DND-41 (cell line): ENCODE measurements at regions not wholly inside any gene's neighbourhood (a gene's known extent, or its start where the extent isn't known, plus 50 kb on each side); places are given as distances from the start of the nearest gene placed in this dataset.

Source experiments
- ATAC-seq: fragments of 200-7000 bp; cut with Tn5 transposase; 3 replicates; pipeline ENCODE4 v1.9.1; 2021; ENCODE audit warnings: low read depth; ENCODE audit not compliant: insufficient read depth
- DNase-seq: peaks from one replicate; pipeline ENCODE4 v3.0.0-alpha.2; 2020
- H2AFZ ChIP-seq: 2 replicates; pipeline ENCODE4 v1.6.0; 2012; ENCODE audit warnings: low read depth, low read length
- H3K27ac ChIP-seq: 2 replicates; pipeline ENCODE4 v1.5.1; 2012; ENCODE audit warnings: low read length, inconsistent platforms
- H3K27me3 ChIP-seq: fragments of 200-600 bp; sonication (generic); 2 replicates; pipeline ENCODE4 v1.6.0; 2012; ENCODE audit warnings: low read length, mild to moderate bottlenecking, inconsistent platforms; ENCODE audit not compliant: insufficient read depth, poor library complexity
- H3K36me3 ChIP-seq: 2 replicates; pipeline ENCODE4 v1.5.1; 2012; ENCODE audit warnings: low read length, inconsistent platforms; ENCODE audit not compliant: insufficient read depth
- H3K4me1 ChIP-seq: 2 replicates; pipeline ENCODE4 v1.5.1; 2012; ENCODE audit warnings: mild to moderate bottlenecking, low read length; ENCODE audit not compliant: insufficient read depth
- H3K4me2 ChIP-seq: 2 replicates; pipeline ENCODE4 v1.6.0; 2012; ENCODE audit warnings: mild to moderate bottlenecking, moderate library complexity, low read length, inconsistent platforms; ENCODE audit not compliant: insufficient read depth
- H3K4me3 ChIP-seq, 2 experiments: fragments of 200-600 bp in 1 of 2; shearing (Covaris generic) in 1 of 2; 2 replicates each; pipeline ENCODE4 v1.5.1; 2012 to 2016; ENCODE audit warnings: inconsistent platforms in 2 of 2, low read length in 2 of 2, mild to moderate bottlenecking in 2 of 2, low read depth in 1 of 2, moderate library complexity in 1 of 2
- H3K79me2 ChIP-seq: 2 replicates; pipeline ENCODE4 v1.6.0; 2012; ENCODE audit warnings: low read length, inconsistent platforms; ENCODE audit not compliant: insufficient read depth
- H3K9ac ChIP-seq: 2 replicates; pipeline ENCODE4 v1.6.0; 2012; ENCODE audit warnings: low read depth, mild to moderate bottlenecking, inconsistent platforms, low read length, moderate library complexity
- H3K9me3 ChIP-seq: 2 replicates; pipeline ENCODE4 v1.5.1; 2012; ENCODE audit warnings: low read length, moderate library complexity, mild to moderate bottlenecking, inconsistent platforms; ENCODE audit not compliant: insufficient read depth, severe bottlenecking
- H4K20me1 ChIP-seq: 2 replicates; pipeline ENCODE4 v1.6.0; 2012; ENCODE audit warnings: low read length; ENCODE audit not compliant: insufficient read depth
- EZH2 ChIP-seq: IDR thresholded peaks from 3 replicates; pipeline ENCODE4 v1.6.1; 2012; ENCODE audit warnings: borderline replicate concordance, low read depth, mild to moderate bottlenecking, moderate library complexity, low read length, inconsistent platforms; ENCODE audit not compliant: severe bottlenecking
- TF ChIP-seq, protein P1 (sequence below): IDR thresholded peaks from 2 replicates; pipeline ENCODE4 v1.5.1; 2012; ENCODE audit warnings: borderline replicate concordance, low read length, moderate library complexity, mild to moderate bottlenecking; ENCODE audit not compliant: poor library complexity, severe bottlenecking; ENCODE audit errors: extremely low read depth

DNA sequence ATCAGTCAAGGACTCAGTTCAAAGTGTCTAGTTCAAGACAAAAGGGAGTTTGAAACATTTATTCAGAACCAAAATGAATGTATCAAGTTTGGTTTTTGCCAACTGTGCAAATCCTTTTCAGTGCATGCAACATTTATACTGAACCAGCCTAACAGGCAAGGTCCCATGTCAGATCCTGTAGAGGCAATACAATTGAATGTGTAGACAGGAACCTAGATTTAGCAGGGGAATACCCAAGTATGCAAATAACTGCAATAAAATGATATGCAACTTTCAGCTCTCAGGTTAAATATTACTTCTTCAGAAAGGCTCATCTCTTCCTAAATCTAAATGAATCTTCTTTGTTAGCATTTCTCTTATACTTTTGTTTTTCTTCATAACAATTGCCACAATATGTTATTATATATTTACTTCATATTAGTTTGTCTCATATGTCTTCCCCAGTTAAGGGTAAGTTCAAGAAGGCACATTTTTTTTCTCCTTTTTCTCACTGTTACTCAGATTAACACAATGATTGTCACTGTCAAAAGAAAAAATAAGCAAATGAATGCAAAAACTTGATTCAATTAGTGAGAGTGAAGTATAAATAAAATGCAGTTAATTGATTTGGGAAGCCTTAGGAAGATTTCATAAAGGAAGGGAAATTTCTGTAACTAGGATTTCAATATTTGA lies 163.9 kb upstream of the RASA1 start:
- Histone ChIP-seq H2AFZ (no peak overlapping the region), H3K36me3 (no peaks in the 10 kb centered on the region), H3K79me2 (no peaks in the 10 kb centered on the region), H3K27ac (no peak overlapping the region), H3K9me3 (no peaks in the 10 kb centered on the region), H3K27me3 (no peaks in the 10 kb centered on the region), H3K9ac (no peak overlapping the region), H3K4me3 (no peak overlapping the region), H3K4me2 (no peak overlapping the region), H4K20me1 (no peaks in the 10 kb centered on the region), H3K4me1 (no peaks in the 10 kb centered on the region)
- DNase-seq = no peak
- TF ChIP-seq, protein P1, sequence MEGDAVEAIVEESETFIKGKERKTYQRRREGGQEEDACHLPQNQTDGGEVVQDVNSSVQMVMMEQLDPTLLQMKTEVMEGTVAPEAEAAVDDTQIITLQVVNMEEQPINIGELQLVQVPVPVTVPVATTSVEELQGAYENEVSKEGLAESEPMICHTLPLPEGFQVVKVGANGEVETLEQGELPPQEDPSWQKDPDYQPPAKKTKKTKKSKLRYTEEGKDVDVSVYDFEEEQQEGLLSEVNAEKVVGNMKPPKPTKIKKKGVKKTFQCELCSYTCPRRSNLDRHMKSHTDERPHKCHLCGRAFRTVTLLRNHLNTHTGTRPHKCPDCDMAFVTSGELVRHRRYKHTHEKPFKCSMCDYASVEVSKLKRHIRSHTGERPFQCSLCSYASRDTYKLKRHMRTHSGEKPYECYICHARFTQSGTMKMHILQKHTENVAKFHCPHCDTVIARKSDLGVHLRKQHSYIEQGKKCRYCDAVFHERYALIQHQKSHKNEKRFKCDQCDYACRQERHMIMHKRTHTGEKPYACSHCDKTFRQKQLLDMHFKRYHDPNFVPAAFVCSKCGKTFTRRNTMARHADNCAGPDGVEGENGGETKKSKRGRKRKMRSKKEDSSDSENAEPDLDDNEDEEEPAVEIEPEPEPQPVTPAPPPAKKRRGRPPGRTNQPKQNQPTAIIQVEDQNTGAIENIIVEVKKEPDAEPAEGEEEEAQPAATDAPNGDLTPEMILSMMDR = no peak
- no peak for TF ChIP-seq EZH2
- ATAC-seq = no peak

DNA sequence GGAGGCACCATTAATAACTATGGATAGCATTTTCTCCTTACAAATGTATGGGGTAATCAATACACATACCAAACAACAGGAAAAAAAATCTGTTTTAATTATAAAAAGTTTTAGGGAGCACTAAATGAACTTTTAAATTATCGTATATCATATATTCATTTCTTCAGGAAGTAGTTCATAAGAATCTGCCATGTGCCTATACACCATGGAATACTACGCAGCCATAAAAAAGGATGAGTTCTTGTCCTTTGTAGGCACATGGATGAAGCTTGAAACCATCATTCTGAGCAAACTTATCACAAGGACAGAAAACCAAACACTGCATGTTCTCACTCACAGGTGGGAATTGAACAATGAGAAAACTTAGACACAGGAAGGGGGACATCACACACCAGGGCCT lies 162.1 kb upstream of the RASA1 start:
- H3K4me2 ChIP-seq = no peak overlapping the region
- no peak overlapping the region for H3K4me3 ChIP-seq
- H3K9ac ChIP-seq = no peak overlapping the region
- H3K36me3 ChIP-seq = no peaks in the 10 kb centered on the region
- no peaks in the 10 kb centered on the region for H3K27me3 ChIP-seq
- no peaks in the 10 kb centered on the region for H3K79me2 ChIP-seq
- no peaks in the 10 kb centered on the region for H3K9me3 ChIP-seq
- ATAC-seq (no peak), DNase-seq (no peak)
- no peak overlapping the region for H2AFZ ChIP-seq
- TF ChIP-seq, protein P1 = no peak
- TF ChIP-seq EZH2 = no peak
- H3K27ac ChIP-seq = no peak overlapping the region
- H4K20me1 ChIP-seq = no peaks in the 10 kb centered on the region
- H3K4me1 ChIP-seq = no peaks in the 10 kb centered on the region

DNA sequence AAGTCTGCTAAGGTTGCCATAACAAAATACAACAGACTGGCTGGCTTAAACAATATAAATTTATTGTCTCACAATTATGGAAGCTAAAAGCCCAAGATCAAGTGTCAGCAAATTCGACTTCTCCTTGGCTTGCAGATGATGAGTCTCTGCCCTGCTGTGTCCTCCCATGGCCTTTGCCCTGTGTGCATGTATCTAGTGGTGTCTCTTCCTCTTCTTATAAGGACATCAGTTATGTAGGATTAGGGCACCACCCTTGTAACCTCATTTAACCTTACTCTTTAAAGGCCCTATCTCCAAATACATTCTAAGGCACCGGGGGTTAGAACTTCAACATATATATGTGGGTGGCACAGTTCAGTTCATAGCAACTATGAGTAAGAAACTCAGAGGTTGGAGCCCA lies 157.9 kb upstream of the RASA1 start:
- no peak for TF ChIP-seq EZH2
- TF ChIP-seq, protein P1 = no peak
- Histone ChIP-seq H4K20me1 (no peaks in the 10 kb centered on the region), H2AFZ (no peak overlapping the region), H3K4me1 (no peaks in the 10 kb centered on the region), H3K9ac (no peak overlapping the region), H3K4me2 (no peak overlapping the region), H3K79me2 (no peaks in the 10 kb centered on the region), H3K4me3 (no peak overlapping the region), H3K9me3 (no peaks in the 10 kb centered on the region), H3K36me3 (no peaks in the 10 kb centered on the region), H3K27ac (no peak overlapping the region), H3K27me3 (no peaks in the 10 kb centered on the region)
- ATAC-seq (no peak), DNase-seq (no peak)
